ENCODE measurements at regions not wholly inside any gene's neighbourhood (a gene's known extent, or its start where the extent isn't known, plus 50 kb on each side); places are given as distances from the start of the nearest gene placed in this dataset.

GRCh38 chr3:150220041-150220440 lies 188.1 kb upstream of the TSC22D2 start:
- TF ChIP-seq, protein P1, sequence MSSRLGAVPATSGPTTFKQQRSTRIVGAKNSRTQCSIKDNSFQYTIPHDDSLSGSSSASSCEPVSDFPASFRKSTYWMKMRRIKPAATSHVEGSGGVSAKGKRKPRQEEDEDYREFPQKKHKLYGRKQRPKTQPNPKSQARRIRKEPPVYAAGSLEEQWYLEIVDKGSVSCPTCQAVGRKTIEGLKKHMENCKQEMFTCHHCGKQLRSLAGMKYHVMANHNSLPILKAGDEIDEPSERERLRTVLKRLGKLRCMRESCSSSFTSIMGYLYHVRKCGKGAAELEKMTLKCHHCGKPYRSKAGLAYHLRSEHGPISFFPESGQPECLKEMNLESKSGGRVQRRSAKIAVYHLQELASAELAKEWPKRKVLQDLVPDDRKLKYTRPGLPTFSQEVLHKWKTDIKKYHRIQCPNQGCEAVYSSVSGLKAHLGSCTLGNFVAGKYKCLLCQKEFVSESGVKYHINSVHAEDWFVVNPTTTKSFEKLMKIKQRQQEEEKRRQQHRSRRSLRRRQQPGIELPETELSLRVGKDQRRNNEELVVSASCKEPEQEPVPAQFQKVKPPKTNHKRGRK (CRISPR knock-in tag; IDR thresholded peaks at IDR 0.05; ENCODE audit: borderline replicate concordance), result no peak
- no peak for TF ChIP-seq NR2C2 (CRISPR knock-in tag; IDR thresholded peaks at IDR 0.05)
- no peak for TF ChIP-seq ZNF281 (CRISPR knock-in tag; IDR thresholded peaks at IDR 0.05)
- TF ChIP-seq SP1 (CRISPR knock-in tag; conservative IDR thresholded peaks at IDR 0.05), result no peak
- TF ChIP-seq SMAD4 (CRISPR knock-in tag; IDR thresholded peaks at IDR 0.05), result no peak
- no peak for TF ChIP-seq CDX4 (CRISPR knock-in tag; IDR thresholded peaks at IDR 0.05; ENCODE audit: borderline replicate concordance)
- TF ChIP-seq STAT6 (CRISPR knock-in tag; conservative IDR thresholded peaks at IDR 0.05; ENCODE audit: low read depth), result no peak
- no peak for TF ChIP-seq KAT7 (CRISPR knock-in tag; IDR thresholded peaks at IDR 0.05; ENCODE audit: borderline replicate concordance)
- TF ChIP-seq, protein P2, sequence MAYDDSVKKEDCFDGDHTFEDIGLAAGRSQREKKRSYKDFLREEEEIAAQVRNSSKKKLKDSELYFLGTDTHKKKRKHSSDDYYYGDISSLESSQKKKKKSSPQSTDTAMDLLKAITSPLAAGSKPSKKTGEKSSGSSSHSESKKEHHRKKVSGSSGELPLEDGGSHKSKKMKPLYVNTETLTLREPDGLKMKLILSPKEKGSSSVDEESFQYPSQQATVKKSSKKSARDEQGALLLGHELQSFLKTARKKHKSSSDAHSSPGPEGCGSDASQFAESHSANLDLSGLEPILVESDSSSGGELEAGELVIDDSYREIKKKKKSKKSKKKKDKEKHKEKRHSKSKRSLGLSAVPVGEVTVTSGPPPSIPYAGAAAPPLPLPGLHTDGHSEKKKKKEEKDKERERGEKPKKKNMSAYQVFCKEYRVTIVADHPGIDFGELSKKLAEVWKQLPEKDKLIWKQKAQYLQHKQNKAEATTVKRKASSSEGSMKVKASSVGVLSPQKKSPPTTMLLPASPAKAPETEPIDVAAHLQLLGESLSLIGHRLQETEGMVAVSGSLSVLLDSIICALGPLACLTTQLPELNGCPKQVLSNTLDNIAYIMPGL (CRISPR knock-in tag; IDR thresholded peaks at IDR 0.05), result no peak
- Mint-ChIP-seq H3K4me1 (peaks cover 40% of the 10 kb centered on the region), H3K36me3 (peaks cover 14% of the 10 kb centered on the region), H3K27ac (no peak overlapping the region), H3K9me3 (peaks cover 17% of the 10 kb centered on the region), H3K4me3 (no peak overlapping the region), H3K27me3 (ENCODE audit: low read depth) (peaks cover 12% of the 10 kb centered on the region)
- CTCF ChIA-PET, result interaction anchor here (0.6 to 2.0 kb wide), 13 partner anchors 9 to 454 kb away, joined by 3 to 18 read pairs (median 4); no protein-coding TSS in a partner anchor
- no peak for ATAC-seq
- POLR2A ChIA-PET, result interaction anchor here (0.9 kb wide), 1 partner anchor 10 kb away, joined by 3 read pairs; no protein-coding TSS in a partner anchor
- DNase-seq (ENCODE audit: low spot score), result no peak

GRCh38 chr3:150218841-150219240 lies 189.3 kb upstream of the TSC22D2 start:
- Mint-ChIP-seq H3K4me1 (peaks cover 40% of the 10 kb centered on the region), H3K27me3 (ENCODE audit: low read depth) (peaks cover 12% of the 10 kb centered on the region), H3K9me3 (peaks cover 17% of the 10 kb centered on the region), H3K27ac (no peak overlapping the region), H3K4me3 (no peak overlapping the region), H3K36me3 (peaks cover 14% of the 10 kb centered on the region)
- DNase-seq (ENCODE audit: low spot score) (no peak), ATAC-seq (no peak)
- ChIA-PET CTCF (interaction anchor here (1.0 to 2.0 kb wide), 4 partner anchors 9 to 282 kb away, joined by 3 to 11 read pairs (median 4); no protein-coding TSS in a partner anchor), POLR2A (interaction anchor here (0.7 kb wide), 1 partner anchor 719 kb away, joined by 4 read pairs; no protein-coding TSS in a partner anchor)
- no peak for TF ChIP-seq ZNF317 (CRISPR knock-in tag; IDR thresholded peaks at IDR 0.05; ENCODE audit: borderline replicate concordance, low read depth)

- Mint-ChIP-seq H3K4me1 (peaks cover 38% of the 10 kb centered on the region), H3K27me3 (ENCODE audit: low read depth) (peaks cover 12% of the 10 kb centered on the region), H3K9me3 (peaks cover 17% of the 10 kb centered on the region), H3K4me3 (no peak overlapping the region), H3K36me3 (peaks cover 14% of the 10 kb centered on the region), H3K27ac (no peak overlapping the region)
- ChIA-PET POLR2A (interaction anchor here (0.7 kb wide), 1 partner anchor 719 kb away, joined by 4 read pairs; no protein-coding TSS in a partner anchor), CTCF (interaction anchor here (1.0 to 2.5 kb wide), 3 partner anchors 10 to 251 kb away, joined by 3 to 8 read pairs (median 4); no protein-coding TSS in a partner anchor)
- ATAC-seq, result no peak
- no peak for TF ChIP-seq ZNF138 (CRISPR knock-in tag; conservative IDR thresholded peaks at IDR 0.05)
- no peak for TF ChIP-seq ZNF263 (CRISPR knock-in tag; IDR thresholded peaks at IDR 0.05; ENCODE audit: low read depth)
- TF ChIP-seq NR2C2 (CRISPR knock-in tag; IDR thresholded peaks at IDR 0.05), result no peak
- no peak for TF ChIP-seq CREM (CRISPR knock-in tag; IDR thresholded peaks at IDR 0.05)
- TF ChIP-seq, protein P3, sequence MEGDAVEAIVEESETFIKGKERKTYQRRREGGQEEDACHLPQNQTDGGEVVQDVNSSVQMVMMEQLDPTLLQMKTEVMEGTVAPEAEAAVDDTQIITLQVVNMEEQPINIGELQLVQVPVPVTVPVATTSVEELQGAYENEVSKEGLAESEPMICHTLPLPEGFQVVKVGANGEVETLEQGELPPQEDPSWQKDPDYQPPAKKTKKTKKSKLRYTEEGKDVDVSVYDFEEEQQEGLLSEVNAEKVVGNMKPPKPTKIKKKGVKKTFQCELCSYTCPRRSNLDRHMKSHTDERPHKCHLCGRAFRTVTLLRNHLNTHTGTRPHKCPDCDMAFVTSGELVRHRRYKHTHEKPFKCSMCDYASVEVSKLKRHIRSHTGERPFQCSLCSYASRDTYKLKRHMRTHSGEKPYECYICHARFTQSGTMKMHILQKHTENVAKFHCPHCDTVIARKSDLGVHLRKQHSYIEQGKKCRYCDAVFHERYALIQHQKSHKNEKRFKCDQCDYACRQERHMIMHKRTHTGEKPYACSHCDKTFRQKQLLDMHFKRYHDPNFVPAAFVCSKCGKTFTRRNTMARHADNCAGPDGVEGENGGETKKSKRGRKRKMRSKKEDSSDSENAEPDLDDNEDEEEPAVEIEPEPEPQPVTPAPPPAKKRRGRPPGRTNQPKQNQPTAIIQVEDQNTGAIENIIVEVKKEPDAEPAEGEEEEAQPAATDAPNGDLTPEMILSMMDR (IDR thresholded peaks at IDR 0.05), result no peak
- TF ChIP-seq PRRX2 (CRISPR knock-in tag; IDR thresholded peaks at IDR 0.05), result no peak
- TF ChIP-seq EMX1 (CRISPR knock-in tag; IDR thresholded peaks at IDR 0.05), result no peak
- DNase-seq (ENCODE audit: low spot score), result no peak
These were observed 189.9 kb upstream of the TSC22D2 start for GRCh38 chr3:150218236-150218635.
